SK-N-MC (cell line): ENCODE measurements at regions not wholly inside any gene's neighbourhood (a gene's known extent, or its start where the extent isn't known, plus 50 kb on each side); places are given as distances from the start of the nearest gene placed in this dataset.

Experiments
- EZH2 ChIP-seq: fragments of 200-600 bp; sonication (generic); IDR thresholded peaks from one replicate; pipeline ENCODE4 v1.6.1; 2017; ENCODE audit warnings: antibody characterized with exemption
- FOXP2 ChIP-seq: optimal IDR thresholded peaks from 2 replicates; pipeline ENCODE3; 2011; ENCODE audit warnings: mild to moderate bottlenecking, moderate library complexity; ENCODE audit not compliant: insufficient read depth; ENCODE audit errors: extremely low read length, control extremely low read depth
- POLR2AphosphoS5 ChIP-seq: IDR thresholded peaks from 2 replicates; pipeline ENCODE4 v1.6.1; 2012; ENCODE audit warnings: mild to moderate bottlenecking, low read depth, low read length, borderline replicate concordance

DNA sequence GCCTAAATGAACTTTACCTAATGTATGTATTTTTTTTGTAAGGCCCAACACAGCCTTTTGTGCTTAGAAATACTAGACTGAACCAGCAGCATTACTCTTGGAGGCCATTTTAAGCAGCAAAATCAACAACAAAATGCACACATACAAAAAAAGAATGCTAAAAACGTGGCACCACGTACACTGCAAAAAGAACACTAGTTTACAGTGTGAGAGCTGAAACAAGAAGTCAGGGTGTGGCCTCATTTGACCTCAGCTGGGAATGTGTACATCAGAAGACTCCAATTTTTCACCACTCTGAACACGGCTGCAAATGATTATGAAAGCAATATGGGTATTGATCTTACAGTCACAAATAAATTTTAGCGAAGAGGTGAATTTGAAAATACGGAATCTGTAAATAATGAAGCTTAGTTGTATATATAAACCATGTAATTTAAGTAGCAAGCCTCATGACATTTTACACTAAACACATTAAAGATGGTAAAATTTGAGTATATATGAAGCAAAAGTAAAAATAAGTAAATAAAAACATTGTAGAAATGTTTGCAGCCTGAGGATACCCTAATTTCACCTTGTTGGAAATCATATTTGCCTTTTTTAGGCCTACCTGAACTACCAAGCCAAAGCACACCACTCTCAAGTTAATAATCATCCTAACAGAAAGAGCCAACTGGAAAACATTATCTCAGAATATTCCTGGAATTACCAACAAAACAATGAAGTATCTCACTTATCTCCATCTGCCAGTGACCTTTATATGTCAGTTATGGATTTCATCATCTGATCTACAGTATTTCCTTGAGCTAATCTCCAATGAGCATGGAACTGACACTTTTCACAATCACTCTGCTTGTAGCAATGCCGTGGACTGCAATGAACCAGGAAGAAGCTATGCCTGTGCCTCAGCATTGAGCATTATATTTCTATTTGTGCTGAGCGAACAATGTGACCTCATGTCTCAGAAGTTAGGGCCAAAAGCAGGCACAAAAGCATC, 319.5 kb upstream of the FAT3 start:
- no peak for TF ChIP-seq EZH2
- TF ChIP-seq POLR2AphosphoS5, result no peak
- no peak for TF ChIP-seq FOXP2
